Smooth muscle cell (in vitro differentiated cells): ENCODE measurements at regions not wholly inside any gene's neighbourhood (a gene's known extent, or its start where the extent isn't known, plus 50 kb on each side); places are given as distances from the start of the nearest gene placed in this dataset.

Experiments
- DNase-seq: peaks from one replicate; lab custom pipeline; 2025; ENCODE audit not compliant: unreplicated experiment; lab: John Stamatoyannopoulos, UW
- H2AFZ ChIP-seq: fragments of 200-600 bp; sonication (generic); 2 replicates; pipeline ENCODE4 v1.6.0; 2016; ENCODE audit warnings: antibody characterized with exemption, low read depth, mild to moderate bottlenecking
- H3F3A ChIP-seq: fragments of 200-600 bp; sonication (generic); 2 replicates; pipeline ENCODE4 v1.6.0; 2017; ENCODE audit warnings: antibody characterized with exemption, low read depth
- H3K27ac ChIP-seq: fragments of 200-600 bp; sonication (generic); 2 replicates; pipeline ENCODE4 v1.5.1; 2016; ENCODE audit warnings: low read depth, mild to moderate bottlenecking
- H3K27me3 ChIP-seq: fragments of 200-600 bp; sonication (generic); 2 replicates; pipeline ENCODE4 v1.6.1; 2016; ENCODE audit warnings: low read depth, mild to moderate bottlenecking
- H3K36me3 ChIP-seq: fragments of 200-600 bp; sonication (generic); 2 replicates; pipeline ENCODE4 v1.5.1; 2016; ENCODE audit warnings: low read depth
- H3K4me1 ChIP-seq: fragments of 200-600 bp; sonication (generic); 2 replicates; pipeline ENCODE4 v1.5.1; 2016; ENCODE audit warnings: low read depth
- H3K4me2 ChIP-seq: fragments of 200-600 bp; sonication (generic); 2 replicates; pipeline ENCODE4 v1.6.0; 2016; ENCODE audit warnings: mild to moderate bottlenecking
- H3K4me3 ChIP-seq: fragments of 200-600 bp; sonication (generic); 2 replicates; pipeline ENCODE4 v1.5.1; 2016; ENCODE audit warnings: mild to moderate bottlenecking
- H3K79me2 ChIP-seq: fragments of 200-600 bp; sonication (generic); 2 replicates; pipeline ENCODE4 v1.6.0; 2016; ENCODE audit warnings: low read depth, mild to moderate bottlenecking
- H3K9ac ChIP-seq: fragments of 200-600 bp; sonication (generic); 2 replicates; pipeline ENCODE4 v1.6.0; 2016; ENCODE audit warnings: low read depth
- H3K9me3 ChIP-seq: fragments of 200-600 bp; sonication (generic); replicated peaks from 2 replicates; pipeline ENCODE4 v1.5.1; 2016; ENCODE audit warnings: low read depth
- H4K20me1 ChIP-seq: fragments of 200-600 bp; sonication (generic); 2 replicates; pipeline ENCODE4 v1.6.0; 2016; ENCODE audit warnings: low read depth
- WGBS: methylation state at CpG from one replicate; pipeline ENCODE4 v1.1.7; 2016; ENCODE audit warnings: low lambda C conversion rate; 5-methylcytosine and 5-hydroxymethylcytosine counted together
- TF ChIP-seq, protein P1 (sequence below): fragments of 200-600 bp; sonication (generic); IDR thresholded peaks from 2 replicates; pipeline ENCODE4 v1.5.1; 2017; ENCODE audit warnings: borderline replicate concordance, mild to moderate bottlenecking, antibody characterized with exemption; ENCODE audit not compliant: insufficient read depth, poor library complexity, severe bottlenecking

DNA sequence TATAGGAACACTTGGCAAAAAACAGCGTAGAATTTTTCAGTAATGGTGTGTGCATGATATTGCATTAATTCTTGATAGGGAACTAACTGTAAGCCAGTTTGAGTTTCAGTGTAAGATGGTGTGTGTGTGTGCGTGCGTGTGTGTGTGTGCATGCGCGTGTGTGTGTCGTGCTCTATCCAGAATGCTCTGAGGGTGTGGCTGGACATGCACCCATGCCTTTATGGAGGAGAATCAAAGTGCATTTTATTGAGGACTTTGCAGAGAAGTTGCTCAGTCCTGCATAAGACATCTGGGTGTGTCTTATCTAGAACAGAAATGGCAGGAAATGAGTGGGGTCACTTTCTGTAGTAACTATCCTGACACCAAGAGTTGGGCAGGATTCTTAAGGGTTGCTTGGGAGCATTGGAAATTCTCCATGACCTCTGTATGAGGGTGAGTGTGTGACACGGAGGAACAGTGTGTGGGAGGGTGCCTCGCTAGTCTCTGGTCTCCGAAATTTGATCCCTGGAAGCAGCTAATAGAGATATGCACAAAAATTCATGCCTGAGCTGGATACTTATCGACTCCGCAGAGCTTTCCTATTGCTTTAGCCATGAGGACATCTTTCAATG is 252.2 kb downstream of the TSHZ3 start:
- WGBS = 76% methylated on average over 11 of the region's 11 CpGs
- Histone ChIP-seq H4K20me1 (no peaks in the 10 kb centered on the region), H3K27me3 (no peaks in the 10 kb centered on the region), H3K79me2 (no peaks in the 10 kb centered on the region), H3K9me3 (no peaks in the 10 kb centered on the region), H3K4me1 (peaks cover 7% of the 10 kb centered on the region), H2AFZ (no peak overlapping the region), H3K36me3 (no peaks in the 10 kb centered on the region), H3K27ac (no peak overlapping the region), H3K9ac (no peak overlapping the region), H3K4me2 (no peak overlapping the region), H3K4me3 (no peak overlapping the region), H3F3A (no peaks in the 10 kb centered on the region)
- TF ChIP-seq, protein P1, sequence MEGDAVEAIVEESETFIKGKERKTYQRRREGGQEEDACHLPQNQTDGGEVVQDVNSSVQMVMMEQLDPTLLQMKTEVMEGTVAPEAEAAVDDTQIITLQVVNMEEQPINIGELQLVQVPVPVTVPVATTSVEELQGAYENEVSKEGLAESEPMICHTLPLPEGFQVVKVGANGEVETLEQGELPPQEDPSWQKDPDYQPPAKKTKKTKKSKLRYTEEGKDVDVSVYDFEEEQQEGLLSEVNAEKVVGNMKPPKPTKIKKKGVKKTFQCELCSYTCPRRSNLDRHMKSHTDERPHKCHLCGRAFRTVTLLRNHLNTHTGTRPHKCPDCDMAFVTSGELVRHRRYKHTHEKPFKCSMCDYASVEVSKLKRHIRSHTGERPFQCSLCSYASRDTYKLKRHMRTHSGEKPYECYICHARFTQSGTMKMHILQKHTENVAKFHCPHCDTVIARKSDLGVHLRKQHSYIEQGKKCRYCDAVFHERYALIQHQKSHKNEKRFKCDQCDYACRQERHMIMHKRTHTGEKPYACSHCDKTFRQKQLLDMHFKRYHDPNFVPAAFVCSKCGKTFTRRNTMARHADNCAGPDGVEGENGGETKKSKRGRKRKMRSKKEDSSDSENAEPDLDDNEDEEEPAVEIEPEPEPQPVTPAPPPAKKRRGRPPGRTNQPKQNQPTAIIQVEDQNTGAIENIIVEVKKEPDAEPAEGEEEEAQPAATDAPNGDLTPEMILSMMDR = no peak
- no peak for DNase-seq

DNA sequence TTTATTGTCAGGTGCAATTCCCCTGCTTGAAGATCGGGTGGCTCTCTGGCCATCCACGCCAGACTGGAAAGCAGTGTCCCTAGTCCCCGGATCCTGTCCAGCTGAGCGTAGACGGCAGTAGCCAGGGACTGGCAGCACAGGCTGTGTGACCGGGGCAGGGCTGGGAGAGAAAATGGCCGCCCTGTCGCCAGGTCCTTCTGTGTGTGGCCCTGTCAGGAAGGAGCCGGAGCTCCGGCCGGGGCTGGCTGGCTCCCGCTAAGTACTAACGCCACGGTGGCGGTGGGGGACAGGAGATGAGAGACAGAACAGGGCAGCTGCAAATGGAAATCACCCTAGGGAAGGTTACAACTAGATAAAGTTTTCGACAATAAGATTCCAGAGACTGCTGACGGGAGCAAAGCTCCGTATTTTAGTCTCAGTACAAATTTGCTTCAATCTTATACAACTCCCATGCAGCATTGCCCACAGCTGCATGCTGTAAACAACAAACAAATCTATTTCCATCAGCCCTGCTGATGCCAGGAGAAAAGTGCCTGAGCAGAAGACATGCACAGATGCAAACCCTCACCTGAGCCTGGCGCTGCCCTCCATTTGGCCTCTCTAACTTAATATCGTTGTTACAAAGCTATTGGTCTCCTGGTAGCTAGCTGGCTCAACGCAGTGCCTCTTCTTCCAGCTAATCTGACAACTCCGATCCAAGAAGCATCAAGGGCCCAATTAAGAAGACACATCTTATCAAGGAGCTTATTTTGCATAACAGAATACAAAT is 253.0 kb downstream of the TSHZ3 start:
- no peaks in the 10 kb centered on the region for H4K20me1 ChIP-seq
- H3K9ac ChIP-seq = no peak overlapping the region
- no peaks in the 10 kb centered on the region for H3F3A ChIP-seq
- peaks cover 4% of the 10 kb centered on the region for H3K4me1 ChIP-seq
- TF ChIP-seq, protein P1 = no peak
- H3K4me3 ChIP-seq = no peak overlapping the region
- DNase-seq = no peak
- H3K9me3 ChIP-seq = no peaks in the 10 kb centered on the region
- no peak overlapping the region for H3K27ac ChIP-seq
- no peak overlapping the region for H3K4me2 ChIP-seq
- H3K27me3 ChIP-seq = no peaks in the 10 kb centered on the region
- no peaks in the 10 kb centered on the region for H3K36me3 ChIP-seq
- whole genome bisulfite sequencing = 85% methylated on average over 22 of the region's 22 CpGs
- H2AFZ ChIP-seq = no peak overlapping the region
- H3K79me2 ChIP-seq = no peaks in the 10 kb centered on the region

DNA sequence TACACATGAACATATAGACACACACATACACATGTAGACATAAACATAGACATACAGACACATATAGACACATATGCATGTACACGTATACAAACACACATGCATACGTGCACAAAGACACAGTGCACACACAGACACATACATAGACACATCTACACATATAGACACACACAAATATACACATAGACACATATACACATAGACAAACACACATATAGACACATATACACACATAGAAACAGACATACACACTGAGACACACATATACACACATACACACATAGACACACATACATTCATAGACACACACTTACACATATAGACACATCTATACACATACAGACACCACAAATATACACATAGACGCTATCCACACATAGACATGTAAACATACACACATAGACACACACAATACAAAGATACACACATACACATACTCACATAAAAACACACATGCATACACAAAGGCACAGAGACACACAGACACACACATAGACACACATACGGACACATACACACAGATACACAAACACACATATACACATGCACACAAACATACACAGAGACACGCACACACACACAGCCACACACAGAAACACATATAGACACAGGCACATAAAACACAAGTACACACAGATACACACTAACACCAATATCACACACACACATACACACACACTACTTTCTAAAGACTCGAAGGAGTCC is 254.0 kb downstream of the TSHZ3 start:
- Histone ChIP-seq H2AFZ (no peak overlapping the region), H3K27ac (no peak overlapping the region), H3K36me3 (no peaks in the 10 kb centered on the region), H3K27me3 (no peaks in the 10 kb centered on the region), H3K79me2 (no peaks in the 10 kb centered on the region), H3K4me2 (no peak overlapping the region), H3F3A (no peaks in the 10 kb centered on the region), H3K9me3 (no peaks in the 10 kb centered on the region), H3K9ac (no peak overlapping the region), H3K4me1 (peaks cover 4% of the 10 kb centered on the region), H4K20me1 (no peaks in the 10 kb centered on the region), H3K4me3 (no peak overlapping the region)
- TF ChIP-seq, protein P1 = no peak
- WGBS = 97% methylated on average over 6 of the region's 6 CpGs
- no peak for DNase-seq
